Spinal cord (tissue), 9 donors: ENCODE measurements at regions not wholly inside any gene's neighbourhood (a gene's known extent, or its start where the extent isn't known, plus 50 kb on each side); places are given as distances from the start of the nearest gene placed in this dataset.

Experiments
- DNase-seq, 6 donors: peaks; one replicate each; pipeline versions ENCODE4 v3.0.0 to v3.0.0-alpha.2; 2013 to 2015; ENCODE audit warnings: low spot score in 6 of 6, low read depth in 4 of 6
- H3K27ac ChIP-seq: one replicate; pipeline ENCODE4 v1.5.1; 2013; ENCODE audit warnings: low read depth, low read length, control low read depth
- H3K27me3 ChIP-seq: one replicate; pipeline ENCODE4 v1.6.1; 2013; ENCODE audit warnings: low read length; ENCODE audit not compliant: control insufficient read depth, insufficient read depth
- H3K36me3 ChIP-seq: one replicate; pipeline ENCODE4 v1.6.1; 2013; ENCODE audit warnings: low read length; ENCODE audit not compliant: control insufficient read depth, insufficient read depth
- H3K4me1 ChIP-seq: one replicate; pipeline ENCODE4 v1.6.1; 2013; ENCODE audit warnings: low read length; ENCODE audit not compliant: control insufficient read depth, insufficient read depth
- H3K4me3 ChIP-seq: one replicate; pipeline ENCODE4 v1.5.1; 2013; ENCODE audit warnings: low read depth, low read length, control low read depth
- H3K9me3 ChIP-seq: one replicate; pipeline ENCODE4 v1.6.1; 2013; ENCODE audit warnings: low read length; ENCODE audit not compliant: control insufficient read depth, insufficient read depth
- WGBS: methylation state at CpG from one replicate; pipeline ENCODE4 v1.1.5; 2013; ENCODE audit warnings: missing lambda C conversion rate; ENCODE audit not compliant: insufficient coverage; 5-methylcytosine and 5-hydroxymethylcytosine counted together
- donor health status: healthy.

DNA sequence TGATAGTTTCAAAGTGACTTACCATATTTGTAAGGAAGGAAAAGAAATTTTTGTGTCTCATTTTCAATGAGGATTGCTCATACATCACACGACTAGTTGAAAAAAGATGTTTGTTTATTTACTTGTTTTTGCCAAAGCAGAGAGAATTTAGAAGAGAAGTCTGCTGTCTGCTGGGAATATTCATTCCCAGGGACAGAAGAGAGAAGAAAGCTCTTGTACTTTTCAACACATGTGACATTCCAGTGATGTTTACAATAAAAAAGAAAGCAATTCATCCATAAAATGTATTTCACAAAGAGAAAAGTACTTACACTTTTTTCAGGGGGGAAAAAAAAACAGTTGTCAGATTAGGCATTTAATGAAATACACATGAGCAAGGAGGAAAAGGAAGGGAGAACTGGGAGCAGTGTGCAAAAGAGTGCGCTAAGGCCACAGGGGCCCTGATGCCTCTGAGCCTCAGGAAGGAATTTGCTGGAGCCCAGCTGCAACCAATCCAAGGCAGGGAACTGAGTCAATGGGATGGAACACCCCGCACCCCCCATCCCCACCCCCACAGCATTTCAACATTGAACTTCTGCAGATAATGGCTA, 115.0 kb downstream of the RPAP3 start:
- Histone ChIP-seq H3K4me3 (no peak overlapping the region), H3K9me3 (no peaks in the 10 kb centered on the region), H3K27me3 (no peaks in the 10 kb centered on the region), H3K4me1 (peaks cover 14% of the 10 kb centered on the region), H3K36me3 (no peaks in the 10 kb centered on the region), H3K27ac (no peak overlapping the region)
- DNase-seq = no peak
- WGBS = 60% methylated on average over 1 of the region's 3 CpGs

DNA sequence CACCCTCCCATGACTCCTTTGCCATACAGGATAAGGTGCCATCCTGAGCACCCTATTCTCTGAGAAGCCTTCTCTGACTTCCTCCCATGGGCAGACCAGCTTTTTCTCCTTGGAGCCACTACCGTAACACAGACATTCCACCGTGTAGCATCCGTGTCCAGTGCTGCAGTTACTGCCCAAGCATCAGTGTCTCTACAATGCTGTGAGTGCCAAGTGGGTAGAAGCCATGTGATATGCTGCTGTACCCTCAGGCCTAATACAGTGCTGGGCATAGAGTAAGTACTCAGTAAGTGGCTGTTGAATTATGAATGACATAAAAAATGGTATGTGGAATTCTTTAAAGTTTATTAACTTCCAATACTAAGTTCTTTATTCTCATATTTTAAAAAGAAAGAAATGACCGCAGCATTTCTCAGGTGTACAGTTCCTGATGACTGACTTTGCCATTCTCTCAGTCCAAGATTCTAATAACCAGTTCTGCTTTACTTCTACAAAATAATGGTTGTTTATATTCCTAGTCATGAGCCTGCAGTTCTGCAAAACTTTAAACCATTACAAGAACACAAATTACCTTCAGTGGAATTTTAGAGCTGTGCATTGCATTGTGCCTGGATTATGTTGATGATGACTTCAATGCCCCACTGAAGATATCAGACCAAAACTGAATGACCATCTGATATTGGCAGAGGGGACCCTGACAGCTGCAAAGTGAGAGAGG, 118.7 kb downstream of the RPAP3 start:
- no peak overlapping the region for H3K27ac ChIP-seq
- H3K4me1 ChIP-seq = peaks cover 10% of the 10 kb centered on the region
- no peak for DNase-seq
- 81% methylated on average over 3 of the region's 4 CpGs for WGBS
- H3K9me3 ChIP-seq = no peaks in the 10 kb centered on the region
- H3K36me3 ChIP-seq = no peaks in the 10 kb centered on the region
- no peak overlapping the region for H3K4me3 ChIP-seq
- no peaks in the 10 kb centered on the region for H3K27me3 ChIP-seq

DNA sequence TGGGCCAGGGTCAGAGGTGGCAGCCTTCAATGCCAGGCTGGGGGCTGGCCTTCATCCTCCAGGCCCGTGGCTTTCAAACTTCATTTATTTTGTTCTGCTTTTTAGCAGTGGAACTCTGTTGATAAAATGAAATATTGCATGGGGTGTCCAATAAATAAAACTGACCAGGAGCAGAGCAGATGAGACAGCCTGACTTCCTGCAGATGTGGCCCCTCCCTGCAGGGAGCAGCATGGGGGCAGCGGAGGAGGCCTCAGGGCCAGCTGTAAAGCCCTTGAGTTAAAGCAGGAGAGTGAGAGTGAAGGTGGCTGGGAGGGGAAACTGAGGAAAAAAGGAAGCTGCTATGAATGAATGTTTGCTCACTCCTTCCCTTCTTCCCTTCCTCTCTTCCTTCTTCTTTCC, 120.3 kb downstream of the RPAP3 start:
- no peaks in the 10 kb centered on the region for H3K4me1 ChIP-seq
- no peak for DNase-seq
- H3K27ac ChIP-seq = no peak overlapping the region
- H3K27me3 ChIP-seq = no peaks in the 10 kb centered on the region
- no peak overlapping the region for H3K4me3 ChIP-seq
- no CpG with 5 or more reads among the region's 2 CpGs for WGBS
- no peaks in the 10 kb centered on the region for H3K9me3 ChIP-seq
- no peaks in the 10 kb centered on the region for H3K36me3 ChIP-seq

DNA sequence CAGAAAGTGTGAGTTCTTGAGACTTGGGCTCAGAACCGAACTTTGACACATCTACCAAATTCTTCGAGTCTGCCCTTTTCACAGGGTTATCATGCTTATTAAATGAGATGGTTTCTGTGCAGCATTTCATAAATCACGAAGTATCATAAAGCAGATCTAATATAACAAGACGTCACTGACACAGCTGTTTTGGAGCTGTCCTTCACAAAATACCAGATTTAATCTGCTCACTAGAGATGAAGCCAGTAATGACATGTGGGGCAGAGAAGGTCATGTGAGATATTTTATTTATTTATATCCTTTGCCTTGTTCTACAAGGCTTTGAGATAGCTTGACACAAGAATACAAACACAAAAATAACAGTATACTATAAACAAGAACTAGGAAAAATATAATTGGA, 127.0 kb downstream of the RPAP3 start:
- peaks cover 6% of the 10 kb centered on the region for H3K4me1 ChIP-seq
- H3K4me3 ChIP-seq = no peak overlapping the region
- H3K36me3 ChIP-seq = no peaks in the 10 kb centered on the region
- no peaks in the 10 kb centered on the region for H3K27me3 ChIP-seq
- H3K9me3 ChIP-seq = no peaks in the 10 kb centered on the region
- DNase-seq = no peak
- WGBS = 100% methylated on average over 1 of the region's 4 CpGs
- no peak overlapping the region for H3K27ac ChIP-seq

DNA sequence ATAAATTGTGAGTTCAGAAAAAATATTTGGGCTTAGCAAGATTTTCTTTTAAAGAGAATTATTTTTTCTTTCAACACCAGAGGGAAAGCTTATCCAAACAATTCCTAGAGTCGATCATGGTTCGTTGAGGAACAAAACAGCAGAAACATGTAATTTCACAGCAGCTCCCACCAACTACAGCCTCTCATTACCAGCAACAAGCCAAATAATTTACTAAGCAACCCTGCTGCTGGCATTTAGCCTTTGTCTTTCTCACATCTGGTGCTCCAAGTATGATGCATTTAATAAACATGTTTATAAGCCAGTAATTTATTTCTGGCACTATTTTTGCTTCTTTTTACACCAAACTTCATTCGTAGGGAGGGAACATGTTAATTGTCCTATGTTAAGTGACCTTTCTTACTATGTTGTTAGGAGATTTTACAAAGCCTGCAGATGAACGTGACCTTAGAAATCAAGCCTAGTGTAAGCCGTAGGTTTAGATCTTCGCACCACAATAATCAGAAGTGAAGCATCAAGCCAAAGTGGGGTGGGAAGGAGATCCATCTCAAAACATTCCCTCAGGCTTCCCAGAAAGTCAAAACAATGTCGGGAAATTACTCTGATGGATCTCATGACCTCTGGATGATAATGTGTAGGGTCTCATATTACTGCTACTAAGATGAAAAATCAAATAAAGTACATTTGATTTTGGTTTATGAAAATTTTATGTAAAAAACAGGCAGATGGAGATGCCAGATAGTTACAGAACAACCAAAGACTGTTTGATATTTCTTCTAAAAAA, 128.4 kb downstream of the RPAP3 start:
- peak in 2 of 6 donors; percentile 55 to 84 for DNase-seq
- H3K4me3 ChIP-seq = no peak overlapping the region
- no peaks in the 10 kb centered on the region for H3K36me3 ChIP-seq
- peaks cover 6% of the 10 kb centered on the region for H3K4me1 ChIP-seq
- H3K27ac ChIP-seq = no peak overlapping the region
- H3K9me3 ChIP-seq = no peaks in the 10 kb centered on the region
- no peaks in the 10 kb centered on the region for H3K27me3 ChIP-seq
- 33% methylated on average over 2 of the region's 7 CpGs for whole genome bisulfite sequencing

DNA sequence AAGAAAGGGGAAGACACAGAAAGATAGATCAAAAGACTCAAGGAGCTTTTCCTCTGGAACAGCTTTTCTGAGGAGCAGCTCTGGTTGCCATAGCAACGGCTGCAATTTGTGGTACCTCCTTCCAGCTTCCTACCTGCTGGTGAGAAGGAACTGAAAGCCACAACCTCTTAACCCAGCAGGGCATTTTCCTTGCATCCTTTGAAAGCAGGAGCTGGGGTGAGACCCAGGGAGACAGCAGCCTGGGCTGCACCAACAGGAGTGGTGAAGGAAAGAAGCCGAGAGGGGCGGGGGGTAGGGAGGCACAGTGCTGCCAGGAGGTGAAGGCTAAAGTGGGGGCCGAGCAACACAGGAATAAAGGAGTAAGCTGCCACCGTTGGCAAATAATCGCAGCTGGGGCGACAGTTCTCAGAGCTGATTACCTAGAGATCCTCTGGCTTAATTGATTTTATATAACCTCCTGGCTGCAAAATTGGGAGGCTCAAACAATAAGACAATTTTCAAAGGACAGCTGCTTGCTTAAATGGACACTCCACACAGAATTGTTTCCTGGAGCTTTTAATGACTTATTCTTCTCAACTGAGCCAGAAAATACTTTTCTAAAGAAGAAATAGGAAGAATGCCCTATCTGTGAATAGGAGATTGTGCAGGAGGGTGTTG, 129.4 kb downstream of the RPAP3 start:
- no peaks in the 10 kb centered on the region for H3K9me3 ChIP-seq
- H3K4me1 ChIP-seq = peaks cover 6% of the 10 kb centered on the region
- no peak overlapping the region for H3K4me3 ChIP-seq
- H3K27ac ChIP-seq = peak overlapping the region; percentile 16
- no peaks in the 10 kb centered on the region for H3K27me3 ChIP-seq
- 6% methylated on average over 7 of the region's 7 CpGs for WGBS
- peak in 5 of 6 donors; percentile 44 to 96 (median 64) for DNase-seq
- no peaks in the 10 kb centered on the region for H3K36me3 ChIP-seq

DNA sequence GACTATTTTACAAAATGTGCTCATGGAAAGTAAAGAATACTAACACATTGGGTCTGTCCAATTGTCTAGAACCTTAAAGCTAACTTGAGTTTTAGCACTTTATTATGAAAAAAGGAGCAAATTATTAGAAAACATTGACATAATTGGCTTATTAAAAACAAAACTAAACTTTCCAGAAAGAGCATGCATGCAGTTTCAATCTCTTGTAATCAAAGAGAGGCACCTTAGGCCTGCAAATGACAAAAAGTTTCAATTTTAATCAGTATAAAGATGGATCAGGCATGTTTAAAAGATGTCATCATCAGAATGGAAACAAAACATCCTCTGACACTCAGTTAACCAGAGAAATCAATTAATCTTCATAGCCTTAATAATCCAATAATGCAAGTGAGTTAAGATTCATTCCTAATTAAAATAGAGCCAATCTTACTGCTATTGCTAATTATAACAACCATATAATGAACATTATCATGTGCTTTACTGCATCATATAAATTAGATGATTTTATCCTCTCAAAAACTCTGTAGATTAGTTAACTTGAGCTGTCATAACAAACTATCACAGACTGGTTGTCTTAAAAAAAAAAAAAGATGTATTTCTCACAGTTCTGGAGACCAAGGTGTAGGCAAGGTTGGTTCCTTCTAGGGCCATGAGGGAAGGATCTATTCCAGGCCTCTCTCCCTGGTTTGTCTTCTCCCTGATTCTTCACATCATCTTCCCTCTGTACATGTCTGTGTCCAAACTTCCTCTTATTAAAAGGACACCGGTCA, 131.4 kb downstream of the RPAP3 start:
- DNase-seq = no peak
- no peaks in the 10 kb centered on the region for H3K36me3 ChIP-seq
- H3K27ac ChIP-seq = no peak overlapping the region
- no peak overlapping the region for H3K4me3 ChIP-seq
- H3K9me3 ChIP-seq = no peaks in the 10 kb centered on the region
- H3K4me1 ChIP-seq = peaks cover 6% of the 10 kb centered on the region
- H3K27me3 ChIP-seq = no peaks in the 10 kb centered on the region
- no CpG with 5 or more reads among the region's 1 CpG for WGBS

DNA sequence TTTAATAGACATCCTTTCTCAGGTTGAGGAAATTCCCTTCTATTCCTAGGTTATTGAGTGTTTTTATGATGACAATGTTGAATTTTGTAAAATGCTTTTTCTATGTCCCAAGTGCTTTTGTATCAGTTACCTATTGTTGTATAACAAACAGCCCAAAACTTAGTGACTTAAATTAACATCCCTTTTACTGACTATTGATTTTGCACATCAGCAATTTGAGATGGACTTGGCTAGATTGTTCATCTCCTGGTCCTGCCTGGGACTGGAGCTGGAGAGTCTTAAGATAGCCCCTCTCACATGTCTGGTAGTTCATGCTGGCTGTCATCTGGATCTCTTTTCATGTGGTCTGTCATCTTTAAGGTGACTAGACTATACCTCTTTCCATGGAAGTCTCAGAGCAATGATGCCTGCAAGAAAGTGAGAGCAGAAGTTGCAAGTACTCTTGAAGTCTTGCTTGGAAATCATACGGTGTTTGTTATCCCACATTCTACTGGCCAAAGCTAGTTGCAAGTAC, 132.6 kb downstream of the RPAP3 start:
- WGBS = 100% methylated on average over 1 of the region's 1 CpG
- Histone ChIP-seq H3K4me1 (peaks cover 6% of the 10 kb centered on the region), H3K4me3 (no peak overlapping the region)

DNA sequence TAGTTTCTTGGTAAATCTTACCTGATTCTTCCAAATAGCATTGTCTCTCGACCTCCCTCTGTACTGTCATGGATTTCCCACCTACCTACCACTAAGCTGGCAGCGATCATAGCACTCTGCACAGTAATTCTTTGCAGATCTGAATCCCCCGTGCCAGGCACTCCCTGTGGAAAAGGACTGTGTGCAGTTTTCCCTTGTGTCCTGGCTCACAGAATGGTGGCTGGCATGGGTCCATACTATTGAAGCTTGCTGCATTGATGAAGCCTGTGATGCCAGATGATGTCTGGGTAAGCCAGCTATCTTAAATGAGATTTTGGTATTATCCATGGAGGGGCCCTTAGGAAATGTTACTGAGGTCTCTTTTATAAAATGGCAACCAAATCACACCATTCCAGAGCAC, 135.7 kb downstream of the RPAP3 start:
- DNase-seq = peak in 2 of 6 donors; percentile 54 to 60
- H3K27me3 ChIP-seq = no peaks in the 10 kb centered on the region
- WGBS = 47% methylated on average over 3 of the region's 3 CpGs

More for the DNA sequence above, 132.6 kb downstream of the RPAP3 start:
- H3K9me3 ChIP-seq = no peaks in the 10 kb centered on the region
- no peaks in the 10 kb centered on the region for H3K27me3 ChIP-seq
- no peak overlapping the region for H3K27ac ChIP-seq
- DNase-seq = no peak
- no peaks in the 10 kb centered on the region for H3K36me3 ChIP-seq

More for the DNA sequence above, 135.7 kb downstream of the RPAP3 start:
- Histone ChIP-seq H3K4me3 (no peak overlapping the region), H3K36me3 (no peaks in the 10 kb centered on the region), H3K9me3 (no peaks in the 10 kb centered on the region), H3K27ac (no peak overlapping the region), H3K4me1 (peaks cover 4% of the 10 kb centered on the region)
